T47D (cell line): ENCODE measurements at regions not wholly inside any gene's neighbourhood (a gene's known extent, or its start where the extent isn't known, plus 50 kb on each side); places are given as distances from the start of the nearest gene placed in this dataset.
"Not testable (repeated sequence)": the region's sequence is repeated elsewhere in the genome, so short reads cannot be mapped to it uniquely, and the experiment has no call there.

Source experiments
- DNase-seq, 2 experiments: peaks; one replicate each; pipeline versions ENCODE4 v3.0.0 to v3.0.0-alpha.2; 2011 to 2012; ENCODE audit warnings: low read depth in 1 of 2, low spot score in 1 of 2
- JUND ChIP-seq: IDR thresholded peaks from 2 replicates; pipeline ENCODE4 v1.6.1; 2012; ENCODE audit warnings: low read depth
- in situ Hi-C: cut with HindIII; loops from 2 replicates; pipeline ENCODE4 v1.10.0; 2016; ENCODE audit warnings: low sequenced_read_pairs, low pct_unique_long_range_greater_than_20kb

- no peak for DNase-seq
- TF ChIP-seq JUND: no peak
- in situ Hi-C loops: no loop called here
These were observed 72.1 kb upstream of the PITX1 start for GRCh38 chr5:135106136-135106535.

- DNase-seq: no peak
- in situ Hi-C loops: no loop called here
- TF ChIP-seq JUND: no peak
These were observed 71.1 kb upstream of the PITX1 start for GRCh38 chr5:135105105-135105484.

GRCh38 chr5:135103575-135103853 is 69.5 kb upstream of the PITX1 start:
- DNase-seq: no peak
- TF ChIP-seq JUND: no peak
- in situ Hi-C loops: no loop called here

- in situ Hi-C loops: no loop called here
- no peak for TF ChIP-seq JUND
- DNase-seq: no peak
These were observed 68.9 kb upstream of the PITX1 start for GRCh38 chr5:135102716-135103574.

GRCh38 chr5:135100431-135100830 is 66.4 kb upstream of the PITX1 start:
- no peak for DNase-seq
- no peak for TF ChIP-seq JUND
- in situ Hi-C loops: no loop called here

- TF ChIP-seq JUND: no peak
- in situ Hi-C loops: no loop called here
- no peak for DNase-seq
These were observed 66.0 kb upstream of the PITX1 start for GRCh38 chr5:135100011-135100410.

- no peak for DNase-seq
- no peak for TF ChIP-seq JUND
- in situ Hi-C loops: no loop called here
These were observed 63.4 kb upstream of the PITX1 start for GRCh38 chr5:135097390-135097789.

- no peak for TF ChIP-seq JUND
- DNase-seq: no peak
- in situ Hi-C loops: no loop called here
These were observed 61.8 kb upstream of the PITX1 start for GRCh38 chr5:135095871-135096270.

GRCh38 chr5:135095052-135095715 is 61.2 kb upstream of the PITX1 start:
- in situ Hi-C loops: no loop called here
- no peak for TF ChIP-seq JUND
- peak in 1 of 2 experiments; percentile 75 for DNase-seq

- no peak for TF ChIP-seq JUND
- no peak for DNase-seq
- in situ Hi-C loops: no loop called here
These were observed 60.5 kb upstream of the PITX1 start for GRCh38 chr5:135094339-135095051.

- in situ Hi-C loops, DNase-seq: not testable (repeated sequence)
These were observed 59.5 kb upstream of the PITX1 start for GRCh38 chr5:135093483-135093882.

GRCh38 chr5:135092476-135092875 is 58.4 kb upstream of the PITX1 start:
- in situ Hi-C loops: no loop called here
- DNase-seq: no peak
- TF ChIP-seq JUND: no peak

GRCh38 chr5:135091286-135091685 is 57.3 kb upstream of the PITX1 start:
- TF ChIP-seq JUND: no peak
- no peak for DNase-seq
- in situ Hi-C loops: no loop called here
